ENCODE measurements at regions not wholly inside any gene's neighbourhood (a gene's known extent, or its start where the extent isn't known, plus 50 kb on each side); places are given as distances from the start of the nearest gene placed in this dataset.
"Not testable (repeated sequence)": the region's sequence is repeated elsewhere in the genome, so short reads cannot be mapped to it uniquely, and the experiment has no call there.

GRCh38 chr18:70558371-70558770 is 269.5 kb downstream of the SOCS6 start:
- DNase-seq (ENCODE audit: low read depth in 4 of 4, low spot score in 2 of 4): no peak

DNA sequence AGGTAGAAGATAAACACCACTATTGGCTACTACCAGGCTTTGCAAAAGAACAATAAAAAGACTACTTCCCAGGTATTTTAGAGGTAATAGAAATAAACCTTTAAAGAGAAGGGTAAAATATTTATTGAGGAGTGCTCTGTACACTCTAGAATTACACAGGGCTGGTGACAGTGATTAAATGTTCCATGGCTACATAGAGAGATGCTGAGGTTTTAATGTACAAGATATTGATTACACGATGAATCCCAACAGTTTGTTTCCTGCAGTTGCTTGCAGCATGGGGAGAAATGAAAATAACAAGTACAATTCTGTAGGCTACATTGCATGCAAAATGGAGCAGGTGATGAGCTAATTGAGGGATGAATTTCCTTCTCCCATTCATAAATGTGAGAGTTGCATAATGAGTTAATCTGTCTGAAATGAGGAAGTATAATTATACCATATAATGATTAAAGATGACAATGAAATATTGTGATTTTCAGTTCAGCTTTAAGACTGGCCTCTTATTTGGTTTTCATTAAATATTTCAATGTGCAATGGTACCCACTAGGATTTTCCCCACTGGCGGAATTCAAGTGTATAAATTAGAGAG is 266.1 kb downstream of the SOCS6 start:
- no peak for DNase-seq (ENCODE audit: low read depth in 4 of 4, low spot score in 2 of 4)

DNA sequence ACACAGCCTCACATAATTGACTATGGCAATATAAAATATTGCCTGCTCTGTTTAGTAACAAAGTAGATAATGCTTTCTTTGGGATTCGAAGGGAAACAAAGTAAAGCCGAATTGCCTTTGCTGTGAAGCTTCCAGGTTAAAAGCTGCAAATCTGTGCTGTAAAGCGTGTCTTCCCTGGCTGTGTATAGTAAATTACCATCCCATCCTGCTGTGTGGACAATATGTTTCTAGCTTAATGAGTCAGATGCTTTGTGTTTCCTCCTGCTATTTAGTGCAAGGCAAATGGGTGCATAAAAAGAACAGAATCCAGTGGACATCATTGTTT is 265.1 kb downstream of the SOCS6 start:
- DNase-seq (ENCODE audit: low read depth in 4 of 4, low spot score in 2 of 4): no peak

DNA sequence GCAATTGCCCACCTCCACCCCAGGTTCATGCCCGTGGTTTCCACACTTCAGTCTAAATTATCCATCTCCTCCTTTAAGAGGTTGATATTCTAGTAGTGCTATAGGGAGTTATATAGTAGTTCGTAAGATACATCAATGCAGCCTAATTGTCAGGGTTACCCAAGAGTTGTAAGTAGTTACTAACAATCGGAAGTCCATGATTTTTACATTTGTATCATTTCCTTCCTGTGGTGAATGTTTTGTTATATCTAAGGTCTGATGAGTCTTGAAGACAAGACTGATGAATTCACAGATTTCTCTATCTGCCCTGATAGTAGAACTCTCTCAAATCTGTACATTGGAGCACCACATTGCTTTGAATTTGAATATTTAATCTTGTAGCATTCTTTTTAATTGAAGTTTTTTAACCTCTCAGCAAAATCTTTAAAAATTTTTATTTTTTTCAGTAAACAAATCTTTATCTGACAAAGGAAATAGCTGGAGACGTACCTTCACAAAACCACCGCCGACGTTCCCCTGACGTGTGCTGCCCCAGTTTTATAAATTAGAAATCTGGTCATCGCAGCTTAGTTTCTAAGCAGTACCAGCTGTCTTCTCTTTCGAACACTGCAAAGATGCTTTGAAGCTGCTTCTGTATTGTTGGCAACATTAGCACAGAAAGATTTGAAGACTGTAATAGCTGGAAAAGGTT is 264.5 kb downstream of the SOCS6 start:
- no peak for DNase-seq (ENCODE audit: low read depth in 4 of 4, low spot score in 2 of 4)

DNA sequence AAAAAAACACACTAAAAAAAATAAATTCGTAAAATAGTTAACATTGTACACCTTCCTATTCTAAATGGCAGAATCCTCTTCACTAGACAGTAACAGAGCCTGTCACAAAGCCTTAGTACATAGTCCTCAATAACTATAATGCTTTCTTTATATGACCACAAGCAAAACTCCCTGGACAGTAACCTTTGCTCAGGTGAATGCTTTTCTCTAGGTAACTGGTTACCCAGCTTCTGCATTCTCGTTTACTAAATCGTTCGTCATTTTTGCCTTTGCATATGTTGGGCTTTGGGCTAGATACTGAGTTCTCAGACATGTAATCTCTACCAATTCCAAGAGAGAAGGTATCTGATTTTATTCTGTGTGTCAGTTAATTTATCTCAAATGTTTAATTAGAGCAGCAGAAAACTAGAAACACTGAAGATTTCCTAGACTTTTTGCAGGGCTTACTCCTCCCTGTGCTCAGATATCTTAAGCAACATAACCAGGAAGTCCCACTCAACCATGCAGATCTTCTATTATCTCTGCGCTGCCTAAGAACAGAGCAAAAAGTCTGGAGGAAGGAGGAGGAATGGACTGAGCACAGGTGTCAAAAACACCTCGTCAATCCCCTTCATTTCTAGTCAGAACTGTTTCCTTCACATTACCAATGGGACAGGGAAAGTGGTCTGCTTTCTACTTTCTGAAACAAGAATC is 247.7 kb downstream of the SOCS6 start:
- DNase-seq (ENCODE audit: low read depth in 4 of 4, low spot score in 2 of 4): no peak

- DNase-seq (ENCODE audit: low read depth in 4 of 4, low spot score in 2 of 4): no peak
Observed at GRCh38 chr18:70535041-70535440, 246.2 kb downstream of the SOCS6 start.

DNA sequence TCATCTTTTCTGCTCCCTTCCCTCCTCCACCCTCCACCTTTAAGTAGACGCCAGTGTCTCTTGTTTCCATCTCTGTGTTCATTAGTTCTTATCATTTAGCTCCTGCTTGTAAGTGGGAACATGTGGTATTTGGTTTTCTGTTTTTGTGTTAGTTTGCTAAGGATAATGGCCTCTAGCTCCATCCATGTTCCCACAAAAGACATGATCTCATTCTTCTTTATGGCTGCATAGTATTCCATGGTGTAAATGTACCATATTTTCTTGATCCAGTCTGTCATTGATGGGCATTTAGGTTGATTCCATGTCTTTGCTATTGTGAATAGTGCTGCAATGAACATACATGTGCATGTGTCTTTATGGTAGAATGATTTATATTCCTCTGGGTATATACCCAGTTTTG is 236.5 kb downstream of the SOCS6 start:
- not testable (repeated sequence) for DNase-seq (ENCODE audit: low read depth in 4 of 4, low spot score in 2 of 4)

DNA sequence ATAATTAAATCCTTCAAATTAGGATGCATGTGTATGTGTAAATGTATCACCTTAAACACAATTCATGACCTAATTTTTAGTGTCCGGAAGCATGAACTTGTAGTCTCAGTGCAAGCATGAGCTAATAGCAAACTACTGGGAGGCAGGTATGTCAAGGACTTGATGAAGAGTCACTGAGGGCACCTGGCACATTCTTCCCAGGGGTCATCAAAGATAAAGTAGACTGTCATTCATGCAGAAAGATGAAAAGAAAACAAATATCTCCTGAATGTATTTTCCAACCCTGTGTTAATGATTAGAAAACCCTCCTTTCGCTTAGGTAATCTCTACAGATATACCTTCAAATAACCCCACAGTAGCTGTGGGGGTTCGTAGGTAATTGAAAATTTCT is 234.9 kb downstream of the SOCS6 start:
- no peak for DNase-seq (ENCODE audit: low read depth in 4 of 4, low spot score in 2 of 4)

- no peak for DNase-seq (ENCODE audit: low read depth in 4 of 4, low spot score in 2 of 4)
Observed at GRCh38 chr18:70523035-70523791, 234.4 kb downstream of the SOCS6 start.

DNA sequence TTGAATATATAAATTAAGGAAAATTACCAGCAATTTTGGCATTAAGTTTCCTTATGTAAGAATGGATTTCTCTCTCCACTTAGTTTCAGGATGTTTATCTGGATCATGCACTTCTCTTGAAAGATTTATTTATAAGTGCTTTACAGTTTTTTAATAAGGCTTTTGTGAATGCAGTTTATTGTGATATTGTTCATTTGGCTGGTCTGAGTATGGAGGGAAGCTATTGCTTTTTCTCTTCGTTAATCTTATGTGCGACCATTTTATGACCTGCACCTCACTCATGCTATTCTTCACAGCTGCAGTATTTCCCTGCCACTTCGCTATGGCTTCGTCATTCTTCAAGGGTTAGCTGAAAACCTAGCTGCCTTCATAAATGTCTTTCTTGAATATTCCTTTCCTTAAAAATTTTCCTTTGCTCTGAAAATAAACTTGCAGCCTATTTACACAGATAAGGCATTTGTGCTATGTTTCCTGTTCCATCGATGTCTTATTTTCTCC is 233.4 kb downstream of the SOCS6 start:
- no peak for DNase-seq (ENCODE audit: low read depth in 4 of 4, low spot score in 2 of 4)

DNA sequence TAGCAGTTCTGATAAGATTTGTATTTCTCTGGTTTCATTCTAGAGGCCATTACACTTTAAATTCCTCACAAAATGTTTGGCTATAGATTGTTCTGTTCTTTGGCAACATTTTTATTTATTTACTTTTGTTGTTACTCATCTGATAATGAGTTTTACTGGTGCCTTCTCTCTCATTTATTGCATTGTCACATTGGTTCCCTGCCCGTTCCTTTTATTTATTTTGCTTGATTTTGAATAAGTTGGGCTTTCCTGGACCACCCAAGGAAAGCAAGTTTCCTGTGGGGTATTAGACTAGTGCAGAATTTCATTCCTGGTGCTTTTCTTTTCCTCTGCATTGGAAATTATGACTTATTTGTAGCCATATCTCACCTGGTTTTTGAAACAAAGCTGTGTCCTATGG is 232.0 kb downstream of the SOCS6 start:
- DNase-seq (ENCODE audit: low read depth in 4 of 4, low spot score in 2 of 4): no peak

GRCh38 chr18:70513502-70514171 is 224.8 kb downstream of the SOCS6 start:
- no peak for DNase-seq (ENCODE audit: low read depth in 4 of 4, low spot score in 2 of 4)

GRCh38 chr18:70507970-70508369 is 219.1 kb downstream of the SOCS6 start:
- DNase-seq (ENCODE audit: low read depth in 4 of 4, low spot score in 2 of 4): no peak

DNA sequence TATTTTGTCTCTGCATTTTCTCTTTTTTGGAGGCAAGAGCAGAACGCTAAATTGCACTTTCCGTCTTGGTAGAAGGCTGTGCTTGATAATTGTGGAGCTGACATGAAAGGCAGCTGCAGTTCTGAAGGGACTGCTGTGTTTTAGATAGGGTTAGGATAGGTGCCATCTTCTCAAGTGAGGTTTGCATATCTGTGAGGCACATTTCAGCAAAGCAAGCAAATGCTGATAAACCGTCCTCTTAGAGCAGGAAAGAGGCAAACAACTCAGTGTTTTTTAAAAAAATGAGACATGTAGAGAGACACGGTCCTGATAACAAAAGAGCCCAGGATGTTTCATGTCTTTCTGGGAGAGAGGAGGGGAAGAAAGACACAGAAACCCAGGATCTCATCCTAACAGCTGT is 217.7 kb downstream of the SOCS6 start:
- DNase-seq (ENCODE audit: low read depth in 4 of 4, low spot score in 2 of 4): no peak

DNA sequence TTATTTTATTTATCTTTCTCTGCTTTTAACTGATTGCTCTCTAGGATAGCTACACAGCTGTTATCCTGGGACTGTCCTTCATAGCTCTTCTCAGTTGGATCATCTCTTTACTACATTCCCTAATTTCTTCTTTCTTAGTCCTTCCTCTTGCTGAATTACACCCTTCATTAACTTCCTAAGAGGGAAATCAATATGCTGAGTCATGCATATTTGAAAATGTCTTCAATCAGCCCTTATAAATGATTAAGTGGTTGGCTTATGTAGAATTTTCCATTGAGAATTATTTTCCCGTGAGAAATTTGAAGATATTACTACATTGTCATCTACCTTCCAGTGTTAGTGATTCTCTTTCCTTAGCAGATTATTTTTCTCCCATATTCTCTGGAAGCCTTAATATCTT is 214.2 kb downstream of the SOCS6 start:
- DNase-seq (ENCODE audit: low read depth in 4 of 4, low spot score in 2 of 4): no peak

GRCh38 chr18:70501358-70501757 is 212.5 kb downstream of the SOCS6 start:
- DNase-seq (ENCODE audit: low read depth in 4 of 4, low spot score in 2 of 4): no peak

GRCh38 chr18:70500748-70501147 is 211.9 kb downstream of the SOCS6 start:
- no peak for DNase-seq (ENCODE audit: low read depth in 4 of 4, low spot score in 2 of 4)

DNA sequence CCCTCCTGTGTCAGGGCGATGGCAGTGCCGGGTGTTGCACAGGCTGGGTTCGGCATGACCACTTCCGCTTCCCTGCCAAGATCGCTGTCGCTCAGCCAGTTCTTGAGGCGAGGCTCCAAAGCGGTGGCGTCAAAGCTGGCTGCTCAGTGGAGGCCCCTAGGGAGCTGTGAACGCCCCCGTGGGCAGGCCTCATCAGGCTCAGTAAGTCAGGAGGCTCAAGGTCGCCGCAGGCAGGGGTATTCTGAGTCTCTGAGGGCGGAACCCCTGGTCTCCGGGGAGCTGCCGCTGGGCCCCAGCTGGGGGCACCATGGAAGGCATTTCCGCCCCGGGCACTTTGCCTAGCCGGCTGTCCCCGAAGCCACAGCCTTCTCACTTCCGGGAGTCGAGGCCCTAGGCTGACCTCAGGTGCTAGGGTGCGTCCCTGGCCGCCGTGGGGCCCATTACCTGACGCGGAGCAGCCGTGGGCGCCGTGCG is 210.4 kb downstream of the SOCS6 start:
- no peak for DNase-seq (ENCODE audit: low read depth in 4 of 4, low spot score in 2 of 4)

- DNase-seq (ENCODE audit: low read depth in 4 of 4, low spot score in 2 of 4): no peak
Observed at GRCh38 chr18:70496353-70497294, 207.8 kb downstream of the SOCS6 start.

DNA sequence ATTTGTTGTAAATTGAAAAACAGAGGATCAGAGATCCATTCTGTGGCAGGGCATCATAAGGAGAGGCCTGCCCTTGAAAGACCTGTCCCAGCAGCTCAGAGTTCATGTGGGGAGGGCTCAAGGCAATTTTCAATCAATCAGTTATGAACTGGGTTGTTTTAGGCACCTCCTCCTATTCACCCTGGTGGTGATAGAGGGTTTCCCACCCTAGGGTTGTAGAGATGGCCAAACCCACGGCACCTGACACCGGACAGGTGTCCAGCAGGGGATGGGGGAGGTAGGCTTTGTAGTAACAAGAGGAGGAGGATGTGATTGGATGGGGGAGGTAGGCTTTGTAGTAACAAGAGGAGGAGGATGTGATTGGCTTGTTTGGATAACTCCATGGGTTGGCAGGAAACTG is 205.7 kb downstream of the SOCS6 start:
- no peak for DNase-seq (ENCODE audit: low read depth in 4 of 4, low spot score in 2 of 4)

Data from left renal cortex interstitium (tissue), 4 donors.